ENCODE measurements at regions not wholly inside any gene's neighbourhood (a gene's known extent, or its start where the extent isn't known, plus 50 kb on each side); places are given as distances from the start of the nearest gene placed in this dataset.

DNA sequence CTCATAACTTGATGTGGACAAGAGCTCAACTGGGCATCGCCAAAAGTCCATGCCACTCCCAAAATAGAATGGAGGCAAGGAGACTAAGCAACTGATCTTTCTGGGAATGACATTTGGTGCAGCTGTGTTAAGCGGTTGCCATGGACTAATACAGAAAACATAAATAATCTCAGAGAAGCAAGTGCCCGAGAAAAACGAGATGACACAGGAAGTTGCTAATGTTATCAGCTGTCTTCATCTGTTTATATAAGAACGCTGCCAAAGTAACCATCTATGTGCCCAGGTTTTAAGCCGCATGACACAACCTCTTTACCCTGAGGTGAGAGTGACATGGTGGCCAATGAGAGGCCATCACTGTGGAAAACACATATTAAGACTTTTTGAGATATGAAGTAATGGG, 54.9 kb upstream of the SACS start:
- peak; percentile 99 for DNase-seq (ENCODE audit: low read depth)

DNA sequence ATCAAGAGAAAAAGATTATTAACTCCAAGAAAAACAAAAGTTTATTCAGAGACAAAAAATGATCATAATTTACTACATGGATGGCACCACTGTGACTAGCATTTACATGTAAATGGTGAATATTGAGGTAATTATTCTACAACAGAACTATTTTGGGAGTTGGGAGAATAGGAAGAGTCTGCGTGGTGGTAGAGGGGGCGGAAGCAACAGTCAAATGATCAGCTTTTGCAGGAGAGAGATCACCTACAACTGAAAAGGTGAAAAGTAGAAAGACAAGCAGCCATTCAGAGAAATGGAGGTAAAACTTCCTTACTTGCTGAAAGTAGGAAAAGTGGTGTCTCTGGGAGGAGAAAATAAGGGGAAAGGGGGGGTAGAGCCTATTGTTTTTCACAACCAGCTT, 62.8 kb upstream of the SACS start:
- no peak for DNase-seq (ENCODE audit: low read depth)

DNA sequence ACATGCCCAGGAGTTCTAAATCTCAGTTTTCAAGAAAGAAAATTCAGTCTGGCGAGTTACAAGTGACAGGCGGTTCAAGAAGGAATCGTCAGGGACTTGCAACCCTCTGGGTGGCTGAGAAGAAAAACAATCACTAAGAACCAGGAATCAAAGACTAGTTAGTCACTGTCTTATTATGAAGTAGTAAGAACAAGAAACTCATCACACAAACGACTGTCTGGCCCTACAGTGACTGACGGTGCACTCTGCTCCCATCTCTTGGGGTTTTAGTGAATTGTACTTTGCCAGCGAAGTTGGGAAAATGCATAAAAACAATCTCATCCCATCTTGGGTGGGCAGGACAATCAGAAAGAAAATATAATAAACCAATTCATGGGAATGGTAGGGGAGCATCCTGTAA, 63.7 kb upstream of the SACS start:
- no peak for DNase-seq (ENCODE audit: low read depth)

DNA sequence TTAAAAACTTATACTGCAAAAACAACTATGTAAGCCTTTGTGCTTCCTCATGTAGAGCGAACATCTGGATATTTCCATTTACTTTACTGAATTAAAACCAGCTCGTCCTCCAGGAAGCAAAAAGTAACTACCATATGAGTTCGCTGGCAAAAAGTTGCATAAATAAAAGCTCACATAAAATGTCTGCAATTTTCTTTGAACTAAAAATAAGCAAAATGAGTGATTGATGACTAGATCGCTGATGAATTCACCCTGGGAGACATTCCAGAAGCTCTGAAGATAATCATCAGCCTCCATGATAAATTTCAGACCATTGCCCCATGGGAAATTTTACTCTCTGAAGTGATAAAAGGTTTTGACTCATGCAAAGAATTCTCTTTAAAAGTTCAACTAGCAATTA, 67.3 kb upstream of the SACS start:
- DNase-seq (ENCODE audit: low read depth) = peak; percentile 42

DNA sequence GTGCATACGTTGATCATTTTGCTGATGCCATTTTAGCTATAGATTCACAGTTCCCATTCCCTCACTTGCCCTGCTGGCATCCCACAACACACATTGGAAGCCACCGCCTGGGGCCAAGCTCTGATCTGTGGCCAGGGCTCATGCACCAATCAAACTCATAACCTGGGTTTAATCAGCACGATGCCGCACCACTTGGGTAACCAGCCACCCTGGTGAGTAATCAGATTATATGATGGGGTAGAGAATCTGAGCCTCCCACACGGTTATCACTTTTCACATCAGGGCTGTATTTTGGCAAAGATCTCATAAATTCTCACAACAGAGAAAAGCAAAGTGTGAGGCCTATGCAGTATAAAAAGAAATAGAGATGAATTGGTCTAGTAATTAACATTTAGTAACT, 66.0 kb upstream of the TNFRSF19 start:
- DNase-seq (ENCODE audit: low read depth) = no peak

DNA sequence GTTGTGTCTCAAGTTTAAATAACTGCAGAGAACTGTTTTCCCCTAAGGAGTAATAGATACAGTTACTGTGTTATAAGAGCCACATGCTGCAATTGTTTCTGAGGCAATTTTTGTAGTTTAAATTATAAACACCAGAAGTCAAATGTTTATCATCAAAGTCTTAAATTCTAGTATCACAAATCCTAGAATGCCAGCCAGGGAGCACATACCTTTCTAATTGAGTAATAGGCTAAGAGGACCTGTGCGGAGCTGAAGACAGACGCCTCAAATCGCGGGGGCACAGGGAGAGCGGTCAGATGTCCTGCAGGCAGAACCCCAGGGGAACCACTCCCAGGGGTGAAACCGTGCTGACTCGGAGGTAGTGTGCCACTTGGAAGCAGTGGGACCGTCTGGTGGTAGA, 65.2 kb upstream of the TNFRSF19 start:
- DNase-seq (ENCODE audit: low read depth) = peak; percentile 30

DNA sequence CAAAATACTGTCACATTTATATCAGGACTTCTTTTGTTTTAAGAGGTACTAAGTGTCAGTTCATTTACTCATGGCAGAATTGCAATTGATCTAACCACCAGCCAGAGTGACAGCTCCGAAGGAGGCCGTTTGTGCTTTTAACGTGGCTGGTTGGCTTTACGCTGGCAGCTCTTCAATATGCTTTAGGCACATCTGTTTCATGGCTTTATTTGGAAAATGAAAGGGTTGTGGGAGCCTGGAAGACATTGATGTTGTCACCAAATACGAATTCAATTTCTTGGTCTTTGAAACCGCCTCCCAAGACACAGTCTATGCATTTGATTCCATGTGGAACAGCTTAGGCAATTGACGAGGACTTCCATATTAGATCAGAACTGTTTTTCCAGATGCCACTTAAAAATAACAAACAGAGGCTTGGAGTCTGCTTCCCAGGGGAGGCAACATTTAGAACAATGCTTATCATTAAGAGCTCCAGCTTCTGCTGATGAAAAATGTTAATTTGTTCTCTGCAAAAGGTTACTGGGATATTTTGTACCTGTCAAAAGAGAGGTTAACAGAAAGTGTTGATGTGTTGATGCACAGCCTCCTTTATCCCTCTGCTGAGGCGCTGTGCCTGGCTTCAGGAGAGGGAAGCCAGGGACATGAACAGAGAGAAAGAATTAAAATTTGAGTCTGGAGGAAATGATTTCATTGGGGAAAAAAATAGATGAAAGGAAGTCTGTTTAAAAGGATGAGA, 64.0 kb upstream of the TNFRSF19 start:
- DNase-seq (ENCODE audit: low read depth) = no peak

DNA sequence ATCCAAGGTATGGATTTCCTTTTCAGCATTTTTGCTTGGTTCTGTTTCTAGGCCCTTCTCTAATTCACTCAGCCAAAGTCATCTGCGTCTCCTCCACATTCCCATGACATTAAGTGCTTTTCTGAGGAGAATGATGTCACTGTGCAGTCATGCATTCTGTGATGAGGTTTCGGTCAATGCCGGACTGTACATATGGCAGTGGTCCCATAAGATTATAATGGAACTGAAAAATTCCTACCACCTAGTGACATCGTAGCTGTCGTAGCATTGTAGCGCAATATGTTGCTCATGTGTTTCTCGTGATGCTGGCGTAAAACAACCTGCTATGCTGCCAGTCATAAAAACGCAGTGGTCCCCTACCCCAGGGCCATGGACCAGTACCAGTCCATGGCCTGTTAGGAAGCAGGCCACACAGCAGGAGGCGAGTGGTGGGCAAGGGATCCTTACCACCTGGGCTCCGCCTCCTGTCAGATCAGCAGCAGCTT, 63.4 kb upstream of the TNFRSF19 start:
- peak; percentile 43 for DNase-seq (ENCODE audit: low read depth)

DNA sequence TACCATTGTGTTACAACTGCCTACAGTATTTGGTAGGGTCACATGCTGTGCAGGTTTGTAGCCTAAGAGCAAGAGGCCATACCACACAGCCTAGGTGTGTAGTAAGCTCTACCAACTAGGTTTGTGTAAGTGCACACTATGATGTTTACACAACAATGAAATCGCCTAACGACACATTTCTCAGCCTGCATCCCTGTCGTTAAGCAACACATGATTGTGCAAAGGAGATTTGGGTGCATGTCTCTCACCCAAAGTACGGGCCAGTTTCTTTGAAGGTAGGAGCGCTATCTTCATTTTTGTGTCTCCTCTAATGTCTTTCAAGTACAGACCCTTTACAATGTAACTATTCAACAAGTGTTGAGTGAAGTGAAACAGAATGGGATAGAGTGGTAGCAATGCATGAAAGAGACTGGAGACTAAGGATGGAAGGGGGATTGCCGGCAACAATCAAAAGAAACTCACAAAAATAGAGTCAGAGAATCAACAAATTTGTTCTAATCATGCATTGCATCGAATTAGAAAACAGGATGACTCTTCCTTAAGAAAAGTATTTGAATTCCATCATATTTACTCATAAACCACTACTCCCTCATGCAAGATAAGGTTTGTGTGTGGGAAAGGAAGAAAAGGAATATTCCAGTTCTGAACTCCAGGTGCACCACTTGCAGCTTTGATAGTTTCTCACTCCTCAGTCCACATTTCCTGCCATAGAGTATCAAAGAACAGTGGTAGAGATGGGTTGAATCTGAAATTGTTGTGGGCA, 60.2 kb upstream of the TNFRSF19 start:
- DNase-seq (ENCODE audit: low read depth) = no peak

DNA sequence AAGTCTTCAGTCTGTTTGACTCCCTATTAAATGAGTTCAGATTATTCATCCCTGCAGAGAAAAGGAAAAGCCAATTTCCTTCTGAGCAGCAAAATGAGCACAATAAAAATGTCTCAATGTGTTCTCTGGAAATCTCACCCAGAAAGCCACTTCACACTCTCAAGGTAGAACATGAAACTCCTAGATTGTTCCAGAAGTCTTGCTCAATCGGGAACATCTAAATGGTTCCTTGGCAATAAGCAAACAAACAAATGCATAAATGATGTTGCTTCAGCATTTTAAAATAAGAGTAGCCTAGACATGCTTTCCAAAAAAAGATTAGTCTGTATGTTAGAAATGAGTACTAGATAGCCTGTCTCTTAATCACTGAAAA, 59.7 kb upstream of the TNFRSF19 start:
- no peak for DNase-seq (ENCODE audit: low read depth)

DNA sequence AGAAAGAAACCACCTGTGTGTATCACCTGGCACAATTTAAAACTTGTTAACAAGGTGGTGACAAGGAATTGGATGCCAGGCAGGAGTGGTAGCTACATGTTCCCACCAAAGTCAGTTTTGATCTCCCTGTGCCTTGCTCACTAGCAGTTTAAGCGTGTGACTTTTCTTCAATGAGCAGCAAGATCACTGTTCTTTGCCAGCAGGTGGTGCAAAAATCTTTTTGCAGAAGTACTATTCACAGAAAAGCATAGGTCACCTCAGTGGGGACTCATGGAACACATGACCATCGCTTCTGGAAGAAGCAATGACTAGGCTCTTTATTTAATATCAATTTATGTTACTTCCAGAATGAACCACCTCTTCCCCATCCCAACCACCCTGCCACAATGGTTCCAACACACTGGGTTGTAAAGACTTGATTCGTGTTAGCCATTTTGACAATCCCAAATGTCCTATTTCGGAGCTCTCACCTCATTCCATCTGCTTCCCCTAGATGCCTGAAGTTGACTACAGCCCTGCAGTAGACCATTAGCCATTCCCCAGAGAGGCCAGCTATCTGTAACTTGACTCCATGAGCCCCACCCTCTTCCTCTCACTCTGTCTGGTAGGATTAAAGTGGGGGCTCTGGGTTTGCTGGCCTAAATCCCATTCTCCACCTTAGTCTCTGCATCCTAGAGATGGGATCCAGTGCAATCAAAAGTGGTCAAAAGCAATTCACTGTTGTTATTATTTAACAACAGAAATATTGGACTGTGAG, 59.1 kb upstream of the TNFRSF19 start:
- DNase-seq (ENCODE audit: low read depth) = peak; percentile 73

DNA sequence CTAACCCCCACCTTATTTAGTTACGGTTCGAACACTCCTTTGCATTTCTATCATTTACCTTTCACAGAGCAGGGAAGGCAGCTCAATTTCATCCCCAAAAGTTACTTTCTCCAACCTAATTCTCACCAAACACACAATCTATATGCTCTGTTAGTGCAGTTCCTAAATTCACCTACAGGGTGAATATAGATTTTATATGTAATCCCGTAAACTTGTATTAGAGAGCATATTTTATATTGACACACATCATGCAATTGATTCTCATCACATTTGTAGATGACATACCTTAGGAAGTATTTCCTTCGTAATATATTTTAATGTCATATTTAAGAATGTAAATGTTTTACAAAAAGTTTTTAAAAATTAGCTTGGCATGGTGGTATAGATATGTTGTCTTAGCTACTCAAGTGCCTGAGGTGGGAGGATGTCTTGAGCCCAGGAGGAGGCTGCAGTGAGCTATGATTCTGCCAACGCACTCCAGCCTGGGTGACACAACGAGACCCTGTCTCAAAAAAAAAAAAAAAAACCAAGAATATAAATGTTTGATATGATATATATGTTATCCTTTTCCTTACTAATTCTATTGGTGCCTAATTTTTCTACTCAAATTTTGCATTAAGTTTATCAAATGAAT, 57.3 kb upstream of the TNFRSF19 start:
- no peak for DNase-seq (ENCODE audit: low read depth)

DNA sequence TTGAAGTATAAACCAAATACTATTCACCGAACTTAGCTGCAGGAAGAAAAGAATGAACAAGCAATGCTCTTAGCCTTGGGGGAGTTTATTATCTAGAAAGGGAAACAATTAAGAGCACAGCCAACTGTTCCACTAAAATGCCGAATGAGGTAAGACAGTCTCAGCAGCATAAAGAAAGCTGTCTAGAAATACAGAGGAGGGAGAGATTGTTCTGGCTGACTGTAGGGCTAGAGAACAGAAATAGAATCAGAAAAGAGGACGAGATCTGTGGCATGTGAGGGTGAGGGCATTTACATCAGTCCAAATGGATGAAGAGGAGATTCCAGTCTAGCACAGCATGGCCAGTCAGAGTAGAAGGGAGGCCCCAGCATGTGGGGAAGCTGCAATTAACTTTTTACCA, 56.8 kb upstream of the TNFRSF19 start:
- DNase-seq (ENCODE audit: low read depth) = no peak

DNA sequence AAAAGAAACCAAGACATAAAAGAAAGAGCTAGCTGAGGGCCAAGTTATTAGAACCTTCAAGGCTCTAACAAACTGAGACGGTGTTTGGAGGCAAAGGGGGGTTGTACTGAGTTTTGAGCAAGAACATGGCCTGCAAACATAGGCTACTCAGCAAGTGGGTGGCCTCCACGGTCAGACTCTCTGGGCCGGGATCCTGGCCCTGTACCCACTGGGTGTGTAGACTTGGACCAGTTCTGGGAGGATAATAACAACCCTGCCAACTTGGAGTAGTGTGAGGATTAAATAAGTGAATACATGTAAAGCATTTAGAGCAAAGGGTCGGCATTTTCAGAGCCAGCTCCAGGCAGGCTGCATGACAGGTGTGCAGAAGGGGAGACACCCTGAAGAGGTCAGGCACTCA, 56.1 kb upstream of the TNFRSF19 start:
- no peak for DNase-seq (ENCODE audit: low read depth)

DNA sequence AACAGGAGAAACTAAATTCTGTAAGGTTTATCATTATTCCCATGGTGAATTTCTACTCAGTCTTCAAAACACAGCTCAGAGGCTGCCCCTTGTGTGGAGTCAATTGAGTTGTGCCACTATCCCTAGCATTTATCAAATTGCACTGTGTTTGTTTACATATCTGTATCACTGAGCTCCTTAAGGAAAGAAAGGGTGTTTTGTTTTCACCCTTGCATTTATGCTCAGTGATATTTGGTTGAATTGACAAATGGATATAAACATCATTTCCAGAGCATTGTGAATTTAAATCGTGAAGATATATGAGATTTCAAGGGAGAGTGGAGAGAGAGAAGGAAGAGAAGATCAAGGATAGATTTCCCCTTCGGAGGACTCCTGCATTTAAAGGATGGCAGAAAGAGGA, 55.1 kb upstream of the TNFRSF19 start:
- no peak for DNase-seq (ENCODE audit: low read depth)

DNA sequence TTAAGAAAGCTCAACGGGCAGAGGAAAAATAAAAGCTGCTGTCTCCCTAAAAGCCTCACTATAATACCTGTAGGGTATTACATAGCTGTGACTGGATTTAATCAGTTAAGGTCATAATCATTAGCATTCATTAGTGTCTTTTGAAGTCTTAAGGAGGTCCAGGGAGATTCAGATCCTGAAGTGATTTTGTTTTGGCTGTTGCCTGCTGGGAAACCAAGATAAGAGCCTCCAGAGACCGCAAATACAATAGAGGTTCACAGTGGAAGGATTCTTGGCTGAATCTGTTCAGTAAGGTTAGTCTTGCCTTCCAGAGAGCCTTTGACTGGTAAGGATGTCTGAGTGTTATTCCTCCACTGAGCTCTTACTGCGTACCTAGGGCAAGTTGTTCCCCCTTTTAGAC, 54.0 kb upstream of the TNFRSF19 start:
- DNase-seq (ENCODE audit: low read depth) = no peak

DNA sequence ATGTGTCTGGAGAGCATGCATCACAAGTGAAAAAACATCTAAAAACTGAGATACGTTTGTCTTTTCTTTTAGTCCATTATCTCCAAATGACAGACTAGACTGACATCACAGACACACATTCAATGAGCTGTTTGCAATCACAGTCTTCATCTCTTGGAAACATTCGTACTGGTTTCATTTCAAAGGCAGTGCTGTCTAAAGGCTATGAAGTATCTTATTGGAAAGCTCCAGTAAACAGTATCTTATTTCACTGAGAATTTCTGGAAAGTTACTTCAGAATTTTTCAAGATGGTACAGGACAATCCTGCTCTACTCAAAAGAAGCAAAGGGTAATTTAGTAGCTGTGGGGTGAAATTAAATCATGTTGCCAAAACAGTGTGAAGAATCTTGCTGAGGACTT, 53.5 kb upstream of the TNFRSF19 start:
- DNase-seq (ENCODE audit: low read depth) = no peak

DNA sequence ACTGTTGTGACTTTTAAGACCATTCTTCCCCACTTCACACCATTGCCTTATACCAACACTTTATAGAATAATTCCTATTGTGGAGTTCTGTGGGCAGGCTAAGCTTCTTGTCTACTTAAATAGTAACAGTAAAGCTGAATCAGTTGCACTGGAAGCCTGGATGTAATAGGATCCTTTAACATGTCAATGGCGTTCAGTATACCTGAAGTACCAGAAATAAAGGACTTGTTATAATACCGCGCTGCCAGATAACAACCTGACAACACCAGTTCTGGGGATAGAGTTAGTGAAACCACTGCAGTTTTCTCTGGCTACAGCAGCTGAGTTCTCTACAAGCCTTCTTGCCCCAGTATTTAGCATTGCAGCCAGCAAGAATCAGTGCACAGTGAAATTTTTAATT, 52.0 kb upstream of the TNFRSF19 start:
- DNase-seq (ENCODE audit: low read depth) = no peak

All from myocyte (in vitro differentiated cells).